ENCODE measurements at regions not wholly inside any gene's neighbourhood (a gene's known extent, or its start where the extent isn't known, plus 50 kb on each side); places are given as distances from the start of the nearest gene placed in this dataset.

DNA sequence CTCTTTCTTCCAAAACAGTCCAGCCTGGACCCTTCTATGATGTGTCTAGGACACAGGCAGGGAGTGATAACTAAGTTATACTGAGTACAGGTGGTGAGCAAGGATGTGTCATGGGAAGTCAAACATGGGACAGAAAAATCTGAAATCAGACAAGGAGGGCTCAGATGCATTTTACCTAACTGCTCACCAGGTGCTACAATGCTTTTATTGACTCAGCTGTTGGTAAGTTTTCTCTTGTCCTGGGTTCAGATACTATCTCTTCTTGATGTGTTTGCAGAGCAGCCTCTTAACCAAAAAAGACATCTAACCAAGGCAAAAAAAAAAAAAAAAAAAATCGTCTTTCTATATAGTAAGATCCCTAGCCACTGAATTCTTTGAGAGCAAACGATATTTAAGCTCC is 378.6 kb downstream of the VPS13C start:
- ATAC-seq (no peak), DNase-seq (no peak)
- H3K4me3 ChIP-seq: no peak overlapping the region
- H3K36me3 ChIP-seq: no peaks in the 10 kb centered on the region
- no peaks in the 10 kb centered on the region for H3K27me3 ChIP-seq
- no peaks in the 10 kb centered on the region for H3K4me1 ChIP-seq
- intact Hi-C loops (cut with DNase I): no loop called here
- H3K9me3 ChIP-seq: no peaks in the 10 kb centered on the region
- TF ChIP-seq, protein P1, sequence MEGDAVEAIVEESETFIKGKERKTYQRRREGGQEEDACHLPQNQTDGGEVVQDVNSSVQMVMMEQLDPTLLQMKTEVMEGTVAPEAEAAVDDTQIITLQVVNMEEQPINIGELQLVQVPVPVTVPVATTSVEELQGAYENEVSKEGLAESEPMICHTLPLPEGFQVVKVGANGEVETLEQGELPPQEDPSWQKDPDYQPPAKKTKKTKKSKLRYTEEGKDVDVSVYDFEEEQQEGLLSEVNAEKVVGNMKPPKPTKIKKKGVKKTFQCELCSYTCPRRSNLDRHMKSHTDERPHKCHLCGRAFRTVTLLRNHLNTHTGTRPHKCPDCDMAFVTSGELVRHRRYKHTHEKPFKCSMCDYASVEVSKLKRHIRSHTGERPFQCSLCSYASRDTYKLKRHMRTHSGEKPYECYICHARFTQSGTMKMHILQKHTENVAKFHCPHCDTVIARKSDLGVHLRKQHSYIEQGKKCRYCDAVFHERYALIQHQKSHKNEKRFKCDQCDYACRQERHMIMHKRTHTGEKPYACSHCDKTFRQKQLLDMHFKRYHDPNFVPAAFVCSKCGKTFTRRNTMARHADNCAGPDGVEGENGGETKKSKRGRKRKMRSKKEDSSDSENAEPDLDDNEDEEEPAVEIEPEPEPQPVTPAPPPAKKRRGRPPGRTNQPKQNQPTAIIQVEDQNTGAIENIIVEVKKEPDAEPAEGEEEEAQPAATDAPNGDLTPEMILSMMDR (IDR thresholded peaks at IDR 0.05): no peak
- no peak overlapping the region for H3K27ac ChIP-seq

DNA sequence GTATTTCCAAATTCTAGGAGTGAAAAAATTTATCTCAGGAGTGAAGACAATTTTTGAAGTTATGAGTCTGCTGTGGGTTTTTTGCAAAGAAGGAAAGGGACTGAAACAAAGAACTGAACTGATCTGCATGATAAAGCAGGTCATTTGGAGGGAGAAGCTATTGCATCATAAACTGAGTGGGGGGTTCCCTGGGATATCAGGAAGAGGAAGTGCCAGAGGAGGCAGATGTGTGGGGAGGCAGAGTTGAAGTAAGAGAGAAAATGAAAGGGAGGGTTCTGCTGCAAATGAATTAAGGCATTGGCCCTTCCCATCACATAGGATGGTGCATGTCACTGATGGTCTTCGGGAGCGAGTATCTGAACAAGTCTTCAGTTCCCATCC is 379.2 kb downstream of the VPS13C start:
- no peaks in the 10 kb centered on the region for H3K27me3 ChIP-seq
- no peak overlapping the region for H3K27ac ChIP-seq
- no peaks in the 10 kb centered on the region for H3K36me3 ChIP-seq
- ATAC-seq (no peak), DNase-seq (no peak)
- TF ChIP-seq, protein P1 (IDR thresholded peaks at IDR 0.05): no peak
- no peaks in the 10 kb centered on the region for H3K4me1 ChIP-seq
- no peaks in the 10 kb centered on the region for H3K9me3 ChIP-seq
- no peak overlapping the region for H3K4me3 ChIP-seq
- intact Hi-C loops (cut with DNase I): no loop called here

DNA sequence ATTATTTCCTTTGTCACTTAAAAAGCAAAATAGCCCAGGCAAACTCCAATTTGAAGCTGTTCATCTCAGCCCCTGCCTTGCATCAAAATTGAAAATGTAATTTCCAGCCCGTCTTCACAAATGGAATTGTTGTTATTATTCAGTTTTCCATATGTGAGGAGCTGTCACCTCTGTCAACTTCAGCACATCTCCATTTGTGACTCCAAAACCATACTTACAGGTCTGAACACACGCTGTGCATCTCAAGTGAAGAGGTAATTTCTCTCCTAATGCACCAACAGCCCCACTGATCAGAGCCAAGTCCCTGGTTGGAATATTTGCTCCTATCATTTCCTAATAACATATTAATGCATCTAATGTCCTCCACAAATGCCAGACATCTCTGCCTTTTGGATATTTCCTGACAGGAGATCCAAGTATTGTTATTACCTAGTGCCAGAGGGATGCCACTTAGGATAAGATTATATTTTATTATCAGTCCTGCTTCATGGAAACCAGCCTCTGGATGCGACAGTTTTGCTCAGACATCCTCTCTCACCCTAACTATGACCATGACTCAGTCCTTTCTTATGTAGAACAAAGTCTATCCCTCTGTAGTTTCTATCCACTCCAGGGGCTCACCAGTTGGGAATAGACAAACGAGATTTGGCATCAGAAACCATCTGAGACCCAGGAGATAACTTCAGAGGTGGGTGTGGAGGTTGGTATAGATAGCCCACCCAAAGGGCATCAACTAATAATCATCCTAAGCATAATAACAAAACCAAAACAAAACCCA is 379.8 kb downstream of the VPS13C start:
- Histone ChIP-seq H3K4me3 (no peak overlapping the region), H3K27ac (no peak overlapping the region), H3K4me1 (no peaks in the 10 kb centered on the region), H3K9me3 (no peaks in the 10 kb centered on the region), H3K27me3 (no peaks in the 10 kb centered on the region), H3K36me3 (no peaks in the 10 kb centered on the region)
- ATAC-seq (no peak), DNase-seq (no peak)
- intact Hi-C loops (cut with DNase I): no loop called here
- TF ChIP-seq, protein P1 (IDR thresholded peaks at IDR 0.05): no peak

DNA sequence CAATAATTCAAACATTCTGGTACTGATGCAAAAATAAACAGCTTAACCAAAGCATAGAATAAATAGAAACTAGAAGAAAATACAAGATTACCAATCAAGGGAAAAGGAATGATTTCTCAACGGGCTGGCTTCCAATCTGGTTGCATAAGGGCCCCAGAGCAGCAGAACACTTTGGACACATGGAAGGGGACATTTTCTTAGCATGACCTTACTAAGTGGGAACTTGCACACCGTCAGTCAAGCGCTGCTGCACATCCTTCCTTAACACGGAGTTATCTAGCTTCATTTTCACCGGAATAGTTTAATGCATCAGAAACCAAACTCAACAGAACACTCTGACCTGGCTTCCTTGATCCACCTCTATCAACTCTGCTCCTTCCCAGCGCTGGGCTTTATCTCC is 388.5 kb downstream of the VPS13C start:
- intact Hi-C loops (cut with DNase I): no loop called here
- no peaks in the 10 kb centered on the region for H3K9me3 ChIP-seq
- TF ChIP-seq, protein P1 (IDR thresholded peaks at IDR 0.05): no peak
- H3K4me3 ChIP-seq: no peak overlapping the region
- H3K27ac ChIP-seq: no peak overlapping the region
- peaks cover 0 to 11% of the 10 kb centered on the region in 2 donors for H3K27me3 ChIP-seq
- H3K4me1 ChIP-seq: no peaks in the 10 kb centered on the region
- no peak for ATAC-seq
- no peak for DNase-seq
- H3K36me3 ChIP-seq: no peaks in the 10 kb centered on the region

GRCh38 chr15:61668444-61668843 is 391.8 kb downstream of the VPS13C start:
- Histone ChIP-seq H3K27me3 (peaks cover 0 to 3% of the 10 kb centered on the region in 2 donors), H3K36me3 (no peaks in the 10 kb centered on the region), H3K4me1 (no peaks in the 10 kb centered on the region), H3K27ac (no peak overlapping the region), H3K9me3 (no peaks in the 10 kb centered on the region), H3K4me3 (no peak overlapping the region)
- ATAC-seq (no peak), DNase-seq (no peak)
- intact Hi-C loops (cut with DNase I): no loop called here
- TF ChIP-seq, protein P1 (IDR thresholded peaks at IDR 0.05): no peak

Data from left lung (tissue), 4 donors.